ENCODE measurements at regions not wholly inside any gene's neighbourhood (a gene's known extent, or its start where the extent isn't known, plus 50 kb on each side); places are given as distances from the start of the nearest gene placed in this dataset.

GRCh38 chr18:29160170-29160569 is 983.2 kb upstream of the CDH2 start:
- Histone ChIP-seq H3K4me2 (ENCODE audit: low read length) (no peak overlapping the region), H4K20me1 (ENCODE audit: control insufficient read depth, insufficient read depth, low read depth, low read length) (no peaks in the 10 kb centered on the region), H3K27me3 (ENCODE audit: control insufficient read depth, low read length) (no peaks in the 10 kb centered on the region), H3K36me3 (ENCODE audit: control insufficient read depth, low read length) (no peaks in the 10 kb centered on the region), H3K9me2 (replicated peaks; ENCODE audit: control insufficient read depth, low read length) (no peaks in the 10 kb centered on the region; the same call in 1 of the 2 replicates), H3F3A (ENCODE audit: control insufficient read depth, insufficient read depth) (no peaks in the 10 kb centered on the region), H3K9me3 (ENCODE audit: control insufficient read depth, insufficient read depth, low read length) (no peaks in the 10 kb centered on the region), H3K4me3 (ENCODE audit: low read length) (no peak overlapping the region), H3K27ac (ENCODE audit: low read depth, low read length) (no peak overlapping the region), H3K79me2 (ENCODE audit: control insufficient read depth, low read length) (no peaks in the 10 kb centered on the region), H3K4me1 (ENCODE audit: control insufficient read depth, low read length) (no peaks in the 10 kb centered on the region)
- TF ChIP-seq EZH2phosphoT487 (IDR thresholded peaks at IDR 0.05; ENCODE audit: borderline replicate concordance, low read length) (no peak), CTCF (IDR thresholded peaks at IDR 0.05; ENCODE audit: low read depth, low read length, poor library complexity, severe bottlenecking) (no peak)

DNA sequence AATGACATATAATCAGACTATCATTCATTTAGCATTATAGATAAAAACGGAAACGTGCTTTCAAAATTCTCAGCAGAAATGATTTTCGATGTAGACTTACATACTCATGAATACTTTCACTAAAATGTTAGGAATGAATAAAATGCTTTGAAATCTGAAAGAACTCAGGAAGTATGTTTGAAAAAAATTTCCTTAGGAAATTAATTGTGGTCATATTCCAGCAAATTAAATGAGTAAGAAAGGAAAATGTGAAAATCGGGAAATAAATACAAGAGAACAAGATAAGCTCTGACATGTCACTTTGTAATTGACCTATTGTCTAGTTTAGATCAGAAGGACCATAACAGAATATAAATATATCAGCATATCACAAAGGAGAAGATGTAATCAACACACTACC is 981.0 kb upstream of the CDH2 start:
- Histone ChIP-seq H3K9me3 (ENCODE audit: control insufficient read depth, insufficient read depth, low read length) (no peaks in the 10 kb centered on the region), H3F3A (ENCODE audit: control insufficient read depth, insufficient read depth) (no peaks in the 10 kb centered on the region), H3K36me3 (ENCODE audit: control insufficient read depth, low read length) (no peaks in the 10 kb centered on the region), H3K9me2 (replicated peaks; ENCODE audit: control insufficient read depth, low read length) (no peaks in the 10 kb centered on the region; the same call in 1 of the 2 replicates), H4K20me1 (ENCODE audit: control insufficient read depth, insufficient read depth, low read depth, low read length) (no peaks in the 10 kb centered on the region), H3K4me1 (ENCODE audit: control insufficient read depth, low read length) (no peaks in the 10 kb centered on the region), H3K27ac (ENCODE audit: low read depth, low read length) (no peak overlapping the region), H3K4me2 (ENCODE audit: low read length) (no peak overlapping the region), H3K27me3 (ENCODE audit: control insufficient read depth, low read length) (no peaks in the 10 kb centered on the region), H3K79me2 (ENCODE audit: control insufficient read depth, low read length) (no peaks in the 10 kb centered on the region), H3K4me3 (ENCODE audit: low read length) (no peak overlapping the region)
- no peak for TF ChIP-seq EZH2phosphoT487 (IDR thresholded peaks at IDR 0.05; ENCODE audit: borderline replicate concordance, low read length)
- no peak for TF ChIP-seq CTCF (IDR thresholded peaks at IDR 0.05; ENCODE audit: low read depth, low read length, poor library complexity, severe bottlenecking)

DNA sequence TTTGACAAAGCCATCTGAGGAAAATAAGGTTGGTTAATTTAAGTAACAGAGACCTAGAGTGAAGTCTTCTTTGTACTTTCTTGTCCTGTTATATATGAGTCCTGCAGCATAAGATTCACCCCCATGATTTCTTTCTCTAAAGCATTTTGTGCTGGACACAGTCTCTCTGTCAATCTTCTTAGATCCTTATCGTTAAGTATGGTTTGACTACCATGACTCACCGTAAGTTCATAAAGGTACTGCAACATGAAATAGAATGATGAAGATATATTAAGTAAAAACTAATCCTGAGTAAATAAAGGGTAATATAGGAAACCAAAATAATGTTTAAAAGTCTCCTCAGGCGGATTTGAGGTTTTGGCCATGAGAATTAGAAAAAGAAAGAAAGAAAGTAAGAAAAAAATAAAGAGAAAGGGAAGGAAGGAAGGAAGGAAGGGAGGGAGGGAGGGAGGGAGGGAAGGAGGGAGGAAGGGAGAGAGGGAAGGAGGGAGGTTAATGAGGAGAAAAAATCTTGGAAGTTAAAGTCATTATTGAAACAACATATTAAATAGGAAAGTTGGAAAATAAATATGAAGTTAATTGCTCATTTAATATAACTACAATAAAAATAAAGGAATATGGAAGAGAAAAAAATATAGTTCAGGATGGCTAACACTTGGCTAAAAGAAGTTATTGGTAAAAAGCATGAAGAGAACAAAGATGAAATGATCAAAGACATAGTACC is 980.3 kb upstream of the CDH2 start:
- no peak for TF ChIP-seq CTCF (IDR thresholded peaks at IDR 0.05; ENCODE audit: low read depth, low read length, poor library complexity, severe bottlenecking)
- no peak for TF ChIP-seq EZH2phosphoT487 (IDR thresholded peaks at IDR 0.05; ENCODE audit: borderline replicate concordance, low read length)
- Histone ChIP-seq H3F3A (ENCODE audit: control insufficient read depth, insufficient read depth) (no peaks in the 10 kb centered on the region), H3K36me3 (ENCODE audit: control insufficient read depth, low read length) (no peaks in the 10 kb centered on the region), H3K27me3 (ENCODE audit: control insufficient read depth, low read length) (no peaks in the 10 kb centered on the region), H3K4me2 (ENCODE audit: low read length) (no peak overlapping the region), H3K9me2 (replicated peaks; ENCODE audit: control insufficient read depth, low read length) (no peaks in the 10 kb centered on the region; the same call in 1 of the 2 replicates), H3K4me1 (ENCODE audit: control insufficient read depth, low read length) (no peaks in the 10 kb centered on the region), H3K4me3 (ENCODE audit: low read length) (no peak overlapping the region), H4K20me1 (ENCODE audit: control insufficient read depth, insufficient read depth, low read depth, low read length) (no peaks in the 10 kb centered on the region), H3K27ac (ENCODE audit: low read depth, low read length) (no peak overlapping the region), H3K79me2 (ENCODE audit: control insufficient read depth, low read length) (no peaks in the 10 kb centered on the region), H3K9me3 (ENCODE audit: control insufficient read depth, insufficient read depth, low read length) (no peaks in the 10 kb centered on the region)

Data from DOHH2 (cell line).